ENCODE measurements at regions not wholly inside any gene's neighbourhood (a gene's known extent, or its start where the extent isn't known, plus 50 kb on each side); places are given as distances from the start of the nearest gene placed in this dataset.
"Not testable (repeated sequence)": the region's sequence is repeated elsewhere in the genome, so short reads cannot be mapped to it uniquely, and the experiment has no call there.

GRCh38 chr12:89153341-89153740, 199.0 kb downstream of the DUSP6 start:
- Mint-ChIP-seq H3K9me3 (ENCODE audit: low read depth) (peaks cover 5% of the 10 kb centered on the region), H3K4me1 (peaks cover 25% of the 10 kb centered on the region), H3K36me3 (peaks cover 36% of the 10 kb centered on the region), H3K27ac (no peak overlapping the region), H3K27me3 (no peaks in the 10 kb centered on the region), H3K4me3 (no peak overlapping the region)
- ATAC-seq, result no peak
- CTCF ChIA-PET, result no interaction called here
- no peak for DNase-seq

GRCh38 chr12:89151536-89151935, 200.8 kb downstream of the DUSP6 start:
- Mint-ChIP-seq H3K36me3 (peaks cover 32% of the 10 kb centered on the region), H3K9me3 (ENCODE audit: low read depth) (peaks cover 5% of the 10 kb centered on the region), H3K27ac (no peak overlapping the region), H3K4me3 (no peak overlapping the region), H3K27me3 (no peaks in the 10 kb centered on the region), H3K4me1 (peaks cover 13% of the 10 kb centered on the region)
- CTCF ChIA-PET, result no interaction called here
- ATAC-seq, result no peak
- DNase-seq, result no peak

GRCh38 chr12:89150789-89151188, 201.5 kb downstream of the DUSP6 start:
- DNase-seq; CTCF ChIA-PET; H3K9me3 Mint-ChIP-seq (ENCODE audit: low read depth); H3K4me3 Mint-ChIP-seq; H3K27ac Mint-ChIP-seq; H3K4me1 Mint-ChIP-seq; H3K27me3 Mint-ChIP-seq; ATAC-seq: not testable (repeated sequence)
- H3K36me3 Mint-ChIP-seq, result peaks cover 34% of the 10 kb centered on the region

GRCh38 chr12:89140602-89141238, 211.6 kb downstream of the DUSP6 start:
- no peak overlapping the region for H3K27ac Mint-ChIP-seq
- H3K36me3 Mint-ChIP-seq, result peaks cover 18% of the 10 kb centered on the region
- ATAC-seq (no peak), DNase-seq (no peak)
- peaks cover 38% of the 10 kb centered on the region for H3K4me1 Mint-ChIP-seq
- no peaks in the 10 kb centered on the region for H3K9me3 Mint-ChIP-seq (ENCODE audit: low read depth)
- CTCF ChIA-PET, result interaction anchor here (1.1 kb wide), 1 partner anchor 12 kb away, joined by 4 read pairs; no protein-coding TSS in a partner anchor
- no peak overlapping the region for H3K4me3 Mint-ChIP-seq
- H3K27me3 Mint-ChIP-seq, result no peaks in the 10 kb centered on the region

GRCh38 chr12:89140141-89140540, 212.2 kb downstream of the DUSP6 start:
- H3K9me3 Mint-ChIP-seq (ENCODE audit: low read depth), result no peaks in the 10 kb centered on the region
- DNase-seq, result no peak
- H3K36me3 Mint-ChIP-seq, result peaks cover 18% of the 10 kb centered on the region
- ATAC-seq, result no peak
- H3K4me3 Mint-ChIP-seq, result no peak overlapping the region
- H3K27me3 Mint-ChIP-seq, result no peaks in the 10 kb centered on the region
- H3K4me1 Mint-ChIP-seq, result peaks cover 39% of the 10 kb centered on the region
- H3K27ac Mint-ChIP-seq, result no peak overlapping the region
- CTCF ChIA-PET, result interaction anchor here (1.1 kb wide), 1 partner anchor 10 kb away, joined by 4 read pairs; no protein-coding TSS in a partner anchor

- no peak overlapping the region for H3K27ac Mint-ChIP-seq
- no peaks in the 10 kb centered on the region for H3K9me3 Mint-ChIP-seq (ENCODE audit: low read depth)
- ATAC-seq (no peak), DNase-seq (no peak)
- H3K36me3 Mint-ChIP-seq, result peaks cover 16% of the 10 kb centered on the region
- H3K4me3 Mint-ChIP-seq, result no peak overlapping the region
- H3K27me3 Mint-ChIP-seq, result no peaks in the 10 kb centered on the region
- peaks cover 39% of the 10 kb centered on the region for H3K4me1 Mint-ChIP-seq
- CTCF ChIA-PET, result interaction anchor here (1.1 kb wide), 1 partner anchor 9 kb away, joined by 4 read pairs; no protein-coding TSS in a partner anchor
Observed at GRCh38 chr12:89139390-89139789, 212.9 kb downstream of the DUSP6 start.

- Mint-ChIP-seq H3K4me1 (peaks cover 39% of the 10 kb centered on the region), H3K36me3 (peaks cover 16% of the 10 kb centered on the region)
- CTCF ChIA-PET, result no interaction called here
Observed at GRCh38 chr12:89138048-89138852, 214.1 kb downstream of the DUSP6 start.

GRCh38 chr12:89135976-89136634, 216.2 kb downstream of the DUSP6 start:
- Mint-ChIP-seq H3K36me3 (peaks cover 13% of the 10 kb centered on the region), H3K27ac (peak overlapping the region; percentile 50), H3K27me3 (no peaks in the 10 kb centered on the region), H3K4me1 (peaks cover 39% of the 10 kb centered on the region), H3K4me3 (no peak overlapping the region), H3K9me3 (ENCODE audit: low read depth) (peaks cover 4% of the 10 kb centered on the region)
- ATAC-seq (no peak), DNase-seq (no peak)
- CTCF ChIA-PET, result interaction anchor here (0.6 to 1.9 kb wide), 7 partner anchors 8 to 215 kb away, joined by 3 to 4 read pairs (median 3); partner anchors contain the start of gene DUSP6

More at GRCh38 chr12:89138048-89138852, 214.1 kb downstream of the DUSP6 start:
- ATAC-seq, result peak; percentile 93
- DNase-seq, result peak; percentile 70
- Mint-ChIP-seq H3K9me3 (ENCODE audit: low read depth) (no peaks in the 10 kb centered on the region), H3K4me3 (no peak overlapping the region), H3K27me3 (no peaks in the 10 kb centered on the region), H3K27ac (peak overlapping the region; percentile 84)

- H3K36me3 Mint-ChIP-seq, result peaks cover 12% of the 10 kb centered on the region
- H3K27ac Mint-ChIP-seq, result no peak overlapping the region
- CTCF ChIA-PET, result interaction anchor here (1.6 kb wide), 1 partner anchor 52 kb away, joined by 3 read pairs; no protein-coding TSS in a partner anchor
- no peak for DNase-seq
- H3K4me3 Mint-ChIP-seq, result no peak overlapping the region
- H3K27me3 Mint-ChIP-seq, result no peaks in the 10 kb centered on the region
- H3K9me3 Mint-ChIP-seq (ENCODE audit: low read depth), result peaks cover 6% of the 10 kb centered on the region
- no peak for ATAC-seq
- peaks cover 40% of the 10 kb centered on the region for H3K4me1 Mint-ChIP-seq
Observed at GRCh38 chr12:89134213-89134770, 218.0 kb downstream of the DUSP6 start.

- peak; percentile 41 for DNase-seq
- Mint-ChIP-seq H3K4me3 (no peak overlapping the region), H3K27ac (peak overlapping the region; percentile 66), H3K27me3 (peaks cover 2% of the 10 kb centered on the region), H3K4me1 (peaks cover 5% of the 10 kb centered on the region), H3K36me3 (peaks cover 20% of the 10 kb centered on the region), H3K9me3 (ENCODE audit: low read depth) (peaks cover 11% of the 10 kb centered on the region)
- ATAC-seq, result peak; percentile 82
- CTCF ChIA-PET, result interaction anchor here (1.1 to 2.4 kb wide), 6 partner anchors 10 to 116 kb away, joined by 3 to 7 read pairs (median 4); no protein-coding TSS in a partner anchor
Observed at GRCh38 chr12:89129167-89129870, 223.0 kb downstream of the DUSP6 start.

- H3K27ac Mint-ChIP-seq, result no peak overlapping the region
- no peak for DNase-seq
- peaks cover 8% of the 10 kb centered on the region for H3K9me3 Mint-ChIP-seq (ENCODE audit: low read depth)
- H3K4me3 Mint-ChIP-seq, result no peak overlapping the region
- H3K36me3 Mint-ChIP-seq, result peaks cover 21% of the 10 kb centered on the region
- H3K27me3 Mint-ChIP-seq, result peaks cover 3% of the 10 kb centered on the region
- ATAC-seq, result no peak
- CTCF ChIA-PET, result no interaction called here
- H3K4me1 Mint-ChIP-seq, result peaks cover 5% of the 10 kb centered on the region
Observed at GRCh38 chr12:89126712-89127111, 225.6 kb downstream of the DUSP6 start.

GRCh38 chr12:89122852-89123251, 229.4 kb downstream of the DUSP6 start:
- H3K27me3 Mint-ChIP-seq, result peaks cover 3% of the 10 kb centered on the region
- no peak overlapping the region for H3K4me3 Mint-ChIP-seq
- ATAC-seq, result no peak
- H3K9me3 Mint-ChIP-seq (ENCODE audit: low read depth), result peaks cover 4% of the 10 kb centered on the region
- no peaks in the 10 kb centered on the region for H3K4me1 Mint-ChIP-seq
- peaks cover 17% of the 10 kb centered on the region for H3K36me3 Mint-ChIP-seq
- CTCF ChIA-PET, result interaction anchor here (1.0 to 1.3 kb wide), 2 partner anchors 10 to 11 kb away, joined by 3 read pairs; no protein-coding TSS in a partner anchor
- no peak overlapping the region for H3K27ac Mint-ChIP-seq
- DNase-seq, result no peak

All from activated CD8-positive, alpha-beta memory T cell treated with anti-CD3 and anti-CD28 coated beads, Interleukin-2, amount 10 ng/mL, durations not matched to agents 7 days and 5 days (primary cell).